ENCODE measurements at regions not wholly inside any gene's neighbourhood (a gene's known extent, or its start where the extent isn't known, plus 50 kb on each side); places are given as distances from the start of the nearest gene placed in this dataset.

DNA sequence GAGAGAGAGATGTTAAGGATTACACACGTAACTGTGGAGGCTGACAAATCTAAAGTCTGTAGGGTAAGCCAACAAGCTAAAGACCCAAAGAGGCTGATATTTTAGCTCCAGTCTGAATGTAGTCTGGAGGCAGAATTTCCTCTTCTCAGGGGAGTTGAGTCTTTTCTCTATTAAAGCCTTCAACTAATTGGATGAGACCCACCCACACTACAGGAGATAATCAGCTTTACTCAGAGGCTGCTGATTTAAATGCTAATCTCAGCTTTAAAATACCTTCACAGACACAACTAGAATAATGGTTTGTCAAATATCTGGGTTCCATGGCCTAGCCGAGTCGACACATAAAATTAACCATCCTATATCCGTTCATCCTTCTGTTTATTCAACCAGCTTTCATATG lies 204.3 kb upstream of the PSMD7 start:
- TF ChIP-seq, protein P1, sequence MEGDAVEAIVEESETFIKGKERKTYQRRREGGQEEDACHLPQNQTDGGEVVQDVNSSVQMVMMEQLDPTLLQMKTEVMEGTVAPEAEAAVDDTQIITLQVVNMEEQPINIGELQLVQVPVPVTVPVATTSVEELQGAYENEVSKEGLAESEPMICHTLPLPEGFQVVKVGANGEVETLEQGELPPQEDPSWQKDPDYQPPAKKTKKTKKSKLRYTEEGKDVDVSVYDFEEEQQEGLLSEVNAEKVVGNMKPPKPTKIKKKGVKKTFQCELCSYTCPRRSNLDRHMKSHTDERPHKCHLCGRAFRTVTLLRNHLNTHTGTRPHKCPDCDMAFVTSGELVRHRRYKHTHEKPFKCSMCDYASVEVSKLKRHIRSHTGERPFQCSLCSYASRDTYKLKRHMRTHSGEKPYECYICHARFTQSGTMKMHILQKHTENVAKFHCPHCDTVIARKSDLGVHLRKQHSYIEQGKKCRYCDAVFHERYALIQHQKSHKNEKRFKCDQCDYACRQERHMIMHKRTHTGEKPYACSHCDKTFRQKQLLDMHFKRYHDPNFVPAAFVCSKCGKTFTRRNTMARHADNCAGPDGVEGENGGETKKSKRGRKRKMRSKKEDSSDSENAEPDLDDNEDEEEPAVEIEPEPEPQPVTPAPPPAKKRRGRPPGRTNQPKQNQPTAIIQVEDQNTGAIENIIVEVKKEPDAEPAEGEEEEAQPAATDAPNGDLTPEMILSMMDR (conservative IDR thresholded peaks at IDR 0.05; ENCODE audit: low read depth, low read length): no peak
- TF ChIP-seq RAD21 (IDR thresholded peaks at IDR 0.05; ENCODE audit: low read length): no peak
- TF ChIP-seq POLR2A (IDR thresholded peaks at IDR 0.05; ENCODE audit: low read depth, low read length): no peak
- TF ChIP-seq CEBPB (IDR thresholded peaks at IDR 0.05; ENCODE audit: low read depth, low read length): no peak
- TF ChIP-seq MXI1 (IDR thresholded peaks at IDR 0.05; ENCODE audit: borderline replicate concordance, low read depth, low read length): no peak
- TF ChIP-seq, protein P2, sequence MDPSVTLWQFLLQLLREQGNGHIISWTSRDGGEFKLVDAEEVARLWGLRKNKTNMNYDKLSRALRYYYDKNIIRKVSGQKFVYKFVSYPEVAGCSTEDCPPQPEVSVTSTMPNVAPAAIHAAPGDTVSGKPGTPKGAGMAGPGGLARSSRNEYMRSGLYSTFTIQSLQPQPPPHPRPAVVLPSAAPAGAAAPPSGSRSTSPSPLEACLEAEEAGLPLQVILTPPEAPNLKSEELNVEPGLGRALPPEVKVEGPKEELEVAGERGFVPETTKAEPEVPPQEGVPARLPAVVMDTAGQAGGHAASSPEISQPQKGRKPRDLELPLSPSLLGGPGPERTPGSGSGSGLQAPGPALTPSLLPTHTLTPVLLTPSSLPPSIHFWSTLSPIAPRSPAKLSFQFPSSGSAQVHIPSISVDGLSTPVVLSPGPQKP (IDR thresholded peaks at IDR 0.05; ENCODE audit: borderline replicate concordance, low read depth, low read length): no peak
- TF ChIP-seq BHLHE40 (IDR thresholded peaks at IDR 0.05; ENCODE audit: low read depth, low read length): no peak
- TF ChIP-seq RFX5 (IDR thresholded peaks at IDR 0.05; ENCODE audit: low read depth, low read length): no peak
- TF ChIP-seq SMC3 (IDR thresholded peaks at IDR 0.05; ENCODE audit: low read depth, low read length): no peak
